ENCODE measurements at regions not wholly inside any gene's neighbourhood (a gene's known extent, or its start where the extent isn't known, plus 50 kb on each side); places are given as distances from the start of the nearest gene placed in this dataset.

GRCh38 chr18:1350931-1351450, 446.3 kb downstream of the ADCYAP1 start:
- no peak for DNase-seq (ENCODE audit: low read depth)
- no peak overlapping the region for H2AFZ ChIP-seq (ENCODE audit: low read depth, low read length)
- Mint-ChIP-seq H3K4me1 (ENCODE audit: low read depth, unreplicated experiment) (no peaks in the 10 kb centered on the region), H3K27me3 (ENCODE audit: low read depth, unreplicated experiment) (no peaks in the 10 kb centered on the region), H3K27ac (ENCODE audit: unreplicated experiment) (no peak overlapping the region), H3K36me3 (ENCODE audit: low read depth, unreplicated experiment) (no peaks in the 10 kb centered on the region), H3K4me3 (ENCODE audit: unreplicated experiment) (no peak overlapping the region), H3K9me3 (ENCODE audit: unreplicated experiment) (no peaks in the 10 kb centered on the region)
- TF ChIP-seq CTCF (IDR thresholded peaks at IDR 0.05; ENCODE audit: insufficient read depth, low read depth, low read length), result no peak
- H3K4me3 ChIP-seq (ENCODE audit: insufficient read depth, low read depth, low read length), result no peak overlapping the region
- H3K4me2 ChIP-seq (ENCODE audit: low read length), result no peak overlapping the region
- no peak for FAIRE-seq
- H3K9ac ChIP-seq (ENCODE audit: low read length), result no peak overlapping the region
- no peaks in the 10 kb centered on the region for H3K79me2 ChIP-seq (ENCODE audit: insufficient read depth, low read length)
- H3K27me3 ChIP-seq (ENCODE audit: insufficient read depth, low read length), result no peaks in the 10 kb centered on the region
- no peaks in the 10 kb centered on the region for H3K36me3 ChIP-seq (ENCODE audit: insufficient read depth, low read length)
- H3K27ac ChIP-seq (ENCODE audit: low read depth, low read length), result no peak overlapping the region
- H4K20me1 ChIP-seq (ENCODE audit: insufficient read depth, low read length), result no peaks in the 10 kb centered on the region
- no peaks in the 10 kb centered on the region for H3K9me3 ChIP-seq (ENCODE audit: insufficient read depth, low read depth, low read length)
- no peaks in the 10 kb centered on the region for H3K4me1 ChIP-seq (ENCODE audit: insufficient read depth, low read length)

GRCh38 chr18:1353025-1353424, 448.4 kb downstream of the ADCYAP1 start:
- H3K27ac Mint-ChIP-seq (ENCODE audit: unreplicated experiment), result no peak overlapping the region
- H3K9ac ChIP-seq (ENCODE audit: low read length), result no peak overlapping the region
- H3K9me3 ChIP-seq (ENCODE audit: insufficient read depth, low read depth, low read length), result no peaks in the 10 kb centered on the region
- no peak overlapping the region for H3K27ac ChIP-seq (ENCODE audit: low read depth, low read length)
- H3K4me1 ChIP-seq (ENCODE audit: insufficient read depth, low read length), result no peaks in the 10 kb centered on the region
- no peak overlapping the region for H3K4me3 ChIP-seq (ENCODE audit: insufficient read depth, low read depth, low read length)
- TF ChIP-seq EZH2 (IDR thresholded peaks at IDR 0.05; ENCODE audit: insufficient read depth, low read length), result no peak
- TF ChIP-seq CTCF (IDR thresholded peaks at IDR 0.05; ENCODE audit: insufficient read depth, low read depth, low read length), result no peak
- H3K4me3 Mint-ChIP-seq (ENCODE audit: unreplicated experiment), result no peak overlapping the region
- H2AFZ ChIP-seq (ENCODE audit: low read depth, low read length), result no peak overlapping the region
- H3K4me1 Mint-ChIP-seq (ENCODE audit: low read depth, unreplicated experiment), result no peaks in the 10 kb centered on the region
- no peaks in the 10 kb centered on the region for H3K36me3 Mint-ChIP-seq (ENCODE audit: low read depth, unreplicated experiment)
- no peaks in the 10 kb centered on the region for H4K20me1 ChIP-seq (ENCODE audit: insufficient read depth, low read length)
- H3K27me3 ChIP-seq (ENCODE audit: insufficient read depth, low read length), result no peaks in the 10 kb centered on the region
- H3K4me2 ChIP-seq (ENCODE audit: low read length), result no peak overlapping the region
- no peaks in the 10 kb centered on the region for H3K79me2 ChIP-seq (ENCODE audit: insufficient read depth, low read length)
- H3K36me3 ChIP-seq (ENCODE audit: insufficient read depth, low read length), result no peaks in the 10 kb centered on the region
- DNase-seq (ENCODE audit: low read depth) (no peak), FAIRE-seq (no peak)
- no peaks in the 10 kb centered on the region for H3K27me3 Mint-ChIP-seq (ENCODE audit: low read depth, unreplicated experiment)
- H3K9me3 Mint-ChIP-seq (ENCODE audit: unreplicated experiment), result no peaks in the 10 kb centered on the region

- Histone ChIP-seq H3K27me3 (ENCODE audit: insufficient read depth, low read length) (no peaks in the 10 kb centered on the region), H4K20me1 (ENCODE audit: insufficient read depth, low read length) (no peaks in the 10 kb centered on the region), H2AFZ (ENCODE audit: low read depth, low read length) (no peak overlapping the region), H3K4me2 (ENCODE audit: low read length) (no peak overlapping the region), H3K27ac (ENCODE audit: low read depth, low read length) (no peak overlapping the region), H3K36me3 (ENCODE audit: insufficient read depth, low read length) (no peaks in the 10 kb centered on the region), H3K4me1 (ENCODE audit: insufficient read depth, low read length) (no peaks in the 10 kb centered on the region), H3K4me3 (ENCODE audit: insufficient read depth, low read depth, low read length) (no peak overlapping the region), H3K79me2 (ENCODE audit: insufficient read depth, low read length) (no peaks in the 10 kb centered on the region), H3K9ac (ENCODE audit: low read length) (no peak overlapping the region), H3K9me3 (ENCODE audit: insufficient read depth, low read depth, low read length) (no peaks in the 10 kb centered on the region)
- Mint-ChIP-seq H3K27me3 (ENCODE audit: low read depth, unreplicated experiment) (peaks cover under 1% of the 10 kb centered on the region), H3K9me3 (ENCODE audit: unreplicated experiment) (no peaks in the 10 kb centered on the region), H3K36me3 (ENCODE audit: low read depth, unreplicated experiment) (no peaks in the 10 kb centered on the region), H3K4me3 (ENCODE audit: unreplicated experiment) (no peak overlapping the region), H3K27ac (ENCODE audit: unreplicated experiment) (no peak overlapping the region), H3K4me1 (ENCODE audit: low read depth, unreplicated experiment) (no peaks in the 10 kb centered on the region)
- TF ChIP-seq EZH2 (IDR thresholded peaks at IDR 0.05; ENCODE audit: insufficient read depth, low read length) (no peak), CTCF (IDR thresholded peaks at IDR 0.05; ENCODE audit: insufficient read depth, low read depth, low read length) (no peak)
- FAIRE-seq (no peak), DNase-seq (ENCODE audit: low read depth) (no peak)
These were observed 453.1 kb downstream of the ADCYAP1 start for GRCh38 chr18:1357724-1358123.

Measured in astrocyte (in vitro differentiated cells and primary cell).